SK-N-MC (cell line): ENCODE measurements at regions not wholly inside any gene's neighbourhood (a gene's known extent, or its start where the extent isn't known, plus 50 kb on each side); places are given as distances from the start of the nearest gene placed in this dataset.

Source experiments
- EZH2 ChIP-seq: fragments of 200-600 bp; sonication (generic); IDR thresholded peaks from one replicate; pipeline ENCODE4 v1.6.1; 2017; ENCODE audit warnings: antibody characterized with exemption
- POLR2AphosphoS5 ChIP-seq: IDR thresholded peaks from 2 replicates; pipeline ENCODE4 v1.6.1; 2012; ENCODE audit warnings: mild to moderate bottlenecking, low read depth, low read length, borderline replicate concordance

- no peak for TF ChIP-seq POLR2AphosphoS5
- no peak for TF ChIP-seq EZH2
These were observed 345.0 kb upstream of the ACVR2A start for GRCh38 chr2:147499785-147500184.
